Epithelial cell of prostate (primary cell): ENCODE measurements at regions not wholly inside any gene's neighbourhood (a gene's known extent, or its start where the extent isn't known, plus 50 kb on each side); places are given as distances from the start of the nearest gene placed in this dataset.
A peak's percentile ranks its signal among the peaks of the same experiment; 100 is the strongest.

Experiments used
- DNase-seq: peaks from one replicate; pipeline ENCODE4 v3.0.0-alpha.2; 2011; ENCODE audit warnings: low read depth, low spot score
- H3K27ac ChIP-seq: fragments of 450-650 bp; 2 replicates; pipeline ENCODE4 v1.5.1; 2017; ENCODE audit warnings: mild to moderate bottlenecking

GRCh38 chr2:221786297-221786926, 214.3 kb upstream of the EPHA4 start:
- no peak for DNase-seq
- H3K27ac ChIP-seq, result no peak overlapping the region

GRCh38 chr2:221780281-221780688, 208.2 kb upstream of the EPHA4 start:
- no peak overlapping the region for H3K27ac ChIP-seq
- peak; percentile 6 for DNase-seq

- DNase-seq, result no peak
- H3K27ac ChIP-seq, result no peak overlapping the region
These were observed 207.5 kb upstream of the EPHA4 start for GRCh38 chr2:221779614-221780067.

GRCh38 chr2:221778025-221778424, 205.9 kb upstream of the EPHA4 start:
- no peak overlapping the region for H3K27ac ChIP-seq
- DNase-seq, result no peak

GRCh38 chr2:221777119-221777518, 205.0 kb upstream of the EPHA4 start:
- no peak for DNase-seq
- H3K27ac ChIP-seq, result no peak overlapping the region

GRCh38 chr2:221775096-221775495, 203.0 kb upstream of the EPHA4 start:
- H3K27ac ChIP-seq, result no peak overlapping the region
- DNase-seq, result no peak

GRCh38 chr2:221774136-221774535, 202.0 kb upstream of the EPHA4 start:
- H3K27ac ChIP-seq, result no peak overlapping the region
- DNase-seq, result no peak

- H3K27ac ChIP-seq, result no peak overlapping the region
- no peak for DNase-seq
These were observed 199.2 kb upstream of the EPHA4 start for GRCh38 chr2:221771297-221771696.

- no peak overlapping the region for H3K27ac ChIP-seq
- DNase-seq, result no peak
These were observed 195.3 kb upstream of the EPHA4 start for GRCh38 chr2:221767106-221768012.

- no peak for DNase-seq
These were observed 190.4 kb upstream of the EPHA4 start for GRCh38 chr2:221762496-221762895.

GRCh38 chr2:221761260-221761659, 189.2 kb upstream of the EPHA4 start:
- H3K27ac ChIP-seq, result no peak overlapping the region
- DNase-seq, result no peak

More at GRCh38 chr2:221762496-221762895, 190.4 kb upstream of the EPHA4 start:
- H3K27ac ChIP-seq, result no peak overlapping the region

- DNase-seq, result no peak
- H3K27ac ChIP-seq, result no peak overlapping the region
These were observed 186.0 kb upstream of the EPHA4 start for GRCh38 chr2:221758076-221758475.

- DNase-seq, result no peak
- H3K27ac ChIP-seq, result no peak overlapping the region
These were observed 181.3 kb upstream of the EPHA4 start for GRCh38 chr2:221753401-221753800.

- no peak overlapping the region for H3K27ac ChIP-seq
- DNase-seq, result no peak
These were observed 180.7 kb upstream of the EPHA4 start for GRCh38 chr2:221752781-221753180.

- no peak overlapping the region for H3K27ac ChIP-seq
- DNase-seq, result no peak
These were observed 178.2 kb upstream of the EPHA4 start for GRCh38 chr2:221750316-221750715.

GRCh38 chr2:221747289-221747972, 175.3 kb upstream of the EPHA4 start:
- no peak overlapping the region for H3K27ac ChIP-seq
- no peak for DNase-seq

GRCh38 chr2:221741496-221742211, 169.6 kb upstream of the EPHA4 start:
- H3K27ac ChIP-seq, result no peak overlapping the region

GRCh38 chr2:221731432-221732145, 159.5 kb upstream of the EPHA4 start:
- H3K27ac ChIP-seq, result no peak overlapping the region
- DNase-seq, result no peak

More at GRCh38 chr2:221741496-221742211, 169.6 kb upstream of the EPHA4 start:
- no peak for DNase-seq

- DNase-seq, result no peak
- H3K27ac ChIP-seq, result no peak overlapping the region
These were observed 154.9 kb upstream of the EPHA4 start for GRCh38 chr2:221726894-221727513.
